Neural cell (in vitro differentiated cells): ENCODE measurements at regions not wholly inside any gene's neighbourhood (a gene's known extent, or its start where the extent isn't known, plus 50 kb on each side); places are given as distances from the start of the nearest gene placed in this dataset.

Source experiments
- EZH2 ChIP-seq: fragments of 200-600, 300-800 bp; shearing (Covaris generic), sonication (generic); IDR thresholded peaks from 2 replicates; pipeline ENCODE4 v1.6.1; 2014; ENCODE audit warnings: antibody characterized with exemption, low read length, borderline replicate concordance, mild to moderate bottlenecking; ENCODE audit not compliant: insufficient read depth, poor library complexity, severe bottlenecking
- MXI1 ChIP-seq: fragments of 450-650 bp; conservative IDR thresholded peaks from 2 replicates; pipeline ENCODE4 v1.6.1; 2014; ENCODE audit warnings: antibody characterized with exemption, mild to moderate bottlenecking; ENCODE audit not compliant: poor library complexity, severe bottlenecking
- POLR2AphosphoS5 ChIP-seq: IDR thresholded peaks from 2 replicates; pipeline ENCODE4 v1.6.1; 2012
- RAD21 ChIP-seq: fragments of 450-650 bp; conservative IDR thresholded peaks from 2 replicates; pipeline ENCODE4 v1.6.1; 2014; ENCODE audit warnings: antibody characterized with exemption, mild to moderate bottlenecking, moderate library complexity
- REST ChIP-seq: IDR thresholded peaks from 2 replicates; pipeline ENCODE4 v1.6.1; 2012; ENCODE audit warnings: borderline replicate concordance
- TAF1 ChIP-seq: IDR thresholded peaks from 2 replicates; pipeline ENCODE4 v1.6.1; 2012; ENCODE audit warnings: low read depth
- TF ChIP-seq, protein P1 (sequence below): fragments of 450-650 bp; IDR thresholded peaks from 2 replicates; pipeline ENCODE4 v1.5.1; 2014; ENCODE audit warnings: antibody characterized with exemption, mild to moderate bottlenecking, moderate library complexity; ENCODE audit not compliant: poor library complexity, severe bottlenecking

DNA sequence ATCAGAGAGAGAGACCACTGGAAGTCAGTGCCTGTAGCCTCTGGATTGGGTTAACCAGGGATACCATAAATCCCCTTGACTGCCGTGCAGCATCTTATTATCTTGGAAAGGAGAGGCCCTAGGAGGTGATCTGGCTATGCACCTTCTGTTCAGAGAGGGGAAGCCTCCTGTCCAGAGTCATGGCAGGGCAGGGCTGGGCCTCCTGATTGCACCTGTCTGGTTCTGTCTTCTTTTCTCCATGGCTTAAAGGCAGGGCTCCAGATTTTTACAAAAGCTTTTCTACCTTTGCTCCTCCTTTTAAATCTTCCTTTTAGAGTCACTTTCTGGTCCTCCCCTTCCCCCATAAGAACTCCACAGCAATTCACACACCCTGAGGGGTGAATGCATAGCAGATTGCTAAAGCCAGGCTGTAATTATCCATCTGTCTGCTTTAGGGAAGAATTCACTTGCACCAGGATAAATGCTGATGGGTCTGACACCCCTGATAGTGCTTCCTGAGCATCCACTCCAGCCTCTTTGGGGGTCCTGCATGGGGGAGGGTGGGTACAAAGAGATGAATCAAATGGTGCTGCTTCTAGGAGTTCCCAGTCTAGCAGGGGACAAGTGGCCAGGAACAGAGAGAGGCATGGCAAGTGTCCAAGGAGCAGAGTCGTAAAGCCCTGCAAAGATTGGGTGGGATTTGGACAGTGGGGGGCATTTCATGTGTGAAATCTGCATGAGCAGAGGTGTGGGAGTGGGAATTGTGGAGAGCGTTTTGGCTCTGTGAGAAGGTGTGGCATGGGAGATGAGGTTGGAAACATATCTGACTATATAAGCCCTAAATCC lies 141.3 kb upstream of the ALDH1B1 start:
- TF ChIP-seq POLR2AphosphoS5 = no peak
- TF ChIP-seq REST = no peak
- TF ChIP-seq, protein P1, sequence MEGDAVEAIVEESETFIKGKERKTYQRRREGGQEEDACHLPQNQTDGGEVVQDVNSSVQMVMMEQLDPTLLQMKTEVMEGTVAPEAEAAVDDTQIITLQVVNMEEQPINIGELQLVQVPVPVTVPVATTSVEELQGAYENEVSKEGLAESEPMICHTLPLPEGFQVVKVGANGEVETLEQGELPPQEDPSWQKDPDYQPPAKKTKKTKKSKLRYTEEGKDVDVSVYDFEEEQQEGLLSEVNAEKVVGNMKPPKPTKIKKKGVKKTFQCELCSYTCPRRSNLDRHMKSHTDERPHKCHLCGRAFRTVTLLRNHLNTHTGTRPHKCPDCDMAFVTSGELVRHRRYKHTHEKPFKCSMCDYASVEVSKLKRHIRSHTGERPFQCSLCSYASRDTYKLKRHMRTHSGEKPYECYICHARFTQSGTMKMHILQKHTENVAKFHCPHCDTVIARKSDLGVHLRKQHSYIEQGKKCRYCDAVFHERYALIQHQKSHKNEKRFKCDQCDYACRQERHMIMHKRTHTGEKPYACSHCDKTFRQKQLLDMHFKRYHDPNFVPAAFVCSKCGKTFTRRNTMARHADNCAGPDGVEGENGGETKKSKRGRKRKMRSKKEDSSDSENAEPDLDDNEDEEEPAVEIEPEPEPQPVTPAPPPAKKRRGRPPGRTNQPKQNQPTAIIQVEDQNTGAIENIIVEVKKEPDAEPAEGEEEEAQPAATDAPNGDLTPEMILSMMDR = no peak
- no peak for TF ChIP-seq TAF1
- no peak for TF ChIP-seq EZH2
- no peak for TF ChIP-seq MXI1
- no peak for TF ChIP-seq RAD21
